ENCODE measurements at regions not wholly inside any gene's neighbourhood (a gene's known extent, or its start where the extent isn't known, plus 50 kb on each side); places are given as distances from the start of the nearest gene placed in this dataset.

GRCh38 chr6:92047152-92047850 lies 1372.1 kb downstream of the EPHA7 start:
- DNase-seq (ENCODE audit: low spot score), result no peak

- no peak for DNase-seq (ENCODE audit: low spot score)
These were observed 1375.0 kb downstream of the EPHA7 start for GRCh38 chr6:92044312-92044711.

GRCh38 chr6:92043777-92044176 lies 1375.6 kb downstream of the EPHA7 start:
- DNase-seq (ENCODE audit: low spot score), result no peak

GRCh38 chr6:92026878-92027277 lies 1392.5 kb downstream of the EPHA7 start:
- DNase-seq (ENCODE audit: low spot score), result no peak

GRCh38 chr6:92024881-92025280 lies 1394.5 kb downstream of the EPHA7 start:
- DNase-seq (ENCODE audit: low spot score), result no peak

- no peak for DNase-seq (ENCODE audit: low spot score)
These were observed 1395.2 kb downstream of the EPHA7 start for GRCh38 chr6:92024110-92024509.

GRCh38 chr6:92023410-92023966 lies 1395.9 kb downstream of the EPHA7 start:
- no peak for DNase-seq (ENCODE audit: low spot score)

- no peak for DNase-seq (ENCODE audit: low spot score)
These were observed 1407.6 kb downstream of the EPHA7 start for GRCh38 chr6:92011681-92012245.

GRCh38 chr6:92008757-92009502 lies 1410.4 kb downstream of the EPHA7 start:
- no peak for DNase-seq (ENCODE audit: low spot score)

- no peak for DNase-seq (ENCODE audit: low spot score)
These were observed 1413.2 kb upstream of the MAP3K7 start for GRCh38 chr6:92000112-92000511.

- no peak for DNase-seq (ENCODE audit: low spot score)
These were observed 1407.9 kb upstream of the MAP3K7 start for GRCh38 chr6:91994787-91995186.

- DNase-seq (ENCODE audit: low spot score), result no peak
These were observed 1395.7 kb upstream of the MAP3K7 start for GRCh38 chr6:91982559-91982958.

- no peak for DNase-seq (ENCODE audit: low spot score)
These were observed 1389.9 kb upstream of the MAP3K7 start for GRCh38 chr6:91976797-91977196.

- no peak for DNase-seq (ENCODE audit: low spot score)
These were observed 1383.8 kb upstream of the MAP3K7 start for GRCh38 chr6:91970700-91971099.

- DNase-seq (ENCODE audit: low spot score), result no peak
These were observed 1379.0 kb upstream of the MAP3K7 start for GRCh38 chr6:91965872-91966271.

- DNase-seq (ENCODE audit: low spot score), result no peak
These were observed 1374.8 kb upstream of the MAP3K7 start for GRCh38 chr6:91961671-91962070.

GRCh38 chr6:91961236-91961635 lies 1374.4 kb upstream of the MAP3K7 start:
- no peak for DNase-seq (ENCODE audit: low spot score)

GRCh38 chr6:91941838-91942237 lies 1355.0 kb upstream of the MAP3K7 start:
- no peak for DNase-seq (ENCODE audit: low spot score)

- no peak for DNase-seq (ENCODE audit: low spot score)
These were observed 1353.9 kb upstream of the MAP3K7 start for GRCh38 chr6:91940801-91941200.

- no peak for DNase-seq (ENCODE audit: low spot score)
These were observed 1340.0 kb upstream of the MAP3K7 start for GRCh38 chr6:91926827-91927226.

- DNase-seq (ENCODE audit: low spot score), result no peak
These were observed 1339.5 kb upstream of the MAP3K7 start for GRCh38 chr6:91926361-91926760.

GRCh38 chr6:91911945-91912344 lies 1325.1 kb upstream of the MAP3K7 start:
- no peak for DNase-seq (ENCODE audit: low spot score)

GRCh38 chr6:91904586-91905164 lies 1317.8 kb upstream of the MAP3K7 start:
- DNase-seq (ENCODE audit: low spot score), result no peak

All from CD4-positive, alpha-beta T cell treated with Interleukin-2 at 100 ng/mL for 4 hours (primary cell).